CD14-positive monocyte (primary cell): ENCODE measurements at regions not wholly inside any gene's neighbourhood (a gene's known extent, or its start where the extent isn't known, plus 50 kb on each side); places are given as distances from the start of the nearest gene placed in this dataset.

Experiments
- DNase-seq, 3 donors: peaks; one replicate each; pipeline ENCODE4 v3.0.0-alpha.2; 2011 to 2022
- H2AFZ ChIP-seq: 2 replicates; pipeline ENCODE4 v1.6.0; 2012; ENCODE audit warnings: mild to moderate bottlenecking, low read depth, low read length, inconsistent platforms; ENCODE audit not compliant: insufficient read depth, poor library complexity, severe bottlenecking
- H3K27ac ChIP-seq, 2 donors: 1 replicate in 1 of 2; 2 replicates in 1 of 2; pipeline ENCODE4 v1.5.1; 2012 to 2013; ENCODE audit warnings: low read length in 2 of 2, control low read depth in 1 of 2, inconsistent platforms in 1 of 2, low read depth in 1 of 2, mild to moderate bottlenecking in 1 of 2
- H3K27me3 ChIP-seq, 2 donors: one replicate each; pipeline versions ENCODE4 v1.6.0 to v1.6.1; 2011 to 2013; ENCODE audit warnings: low read length in 2 of 2; ENCODE audit not compliant: control insufficient read depth in 2 of 2, insufficient read depth in 2 of 2
- H3K36me3 ChIP-seq, 2 donors: replicated peaks in 1 of 2; 1 replicate in 1 of 2; 2 replicates in 1 of 2; pipeline versions ENCODE4 v1.5.1 to v1.6.1; 2012 to 2013; ENCODE audit warnings: low read length in 2 of 2, control low read depth in 1 of 2, inconsistent platforms in 1 of 2, mild to moderate bottlenecking in 1 of 2; ENCODE audit not compliant: insufficient read depth in 2 of 2, control insufficient read depth in 1 of 2
- H3K4me1 ChIP-seq, 2 donors: 1 replicate in 1 of 2; 2 replicates in 1 of 2; pipeline versions ENCODE4 v1.5.1 to v1.6.1; 2012 to 2013; ENCODE audit warnings: low read length in 2 of 2, control low read depth in 1 of 2, inconsistent platforms in 1 of 2, mild to moderate bottlenecking in 1 of 2, moderate library complexity in 1 of 2; ENCODE audit not compliant: insufficient read depth in 2 of 2, control insufficient read depth in 1 of 2
- H3K4me2 ChIP-seq: replicated peaks from 2 replicates; pipeline ENCODE3; 2012; ENCODE audit warnings: low read length, moderate library complexity, mild to moderate bottlenecking; ENCODE audit not compliant: poor library complexity, severe bottlenecking; ENCODE audit errors: extremely low read depth
- H3K4me3 ChIP-seq, 3 experiments: fragments of 200-600 bp in 1 of 3; sonication (generic) in 1 of 3; replicated peaks in 1 of 3; 1 replicate in 2 of 3; 2 replicates in 1 of 3; pipeline ENCODE4 v1.5.1; 2011 to 2013; ENCODE audit warnings: low read length in 3 of 3, mild to moderate bottlenecking in 3 of 3, control low read depth in 2 of 3, low read depth in 2 of 3, inconsistent platforms in 1 of 3, moderate library complexity in 1 of 3
- H3K79me2 ChIP-seq: 2 replicates; pipeline ENCODE4 v1.6.0; 2012; ENCODE audit warnings: mild to moderate bottlenecking, control low read depth, inconsistent platforms, low read length, moderate library complexity; ENCODE audit not compliant: insufficient read depth
- H3K9ac ChIP-seq: 2 replicates; pipeline ENCODE4 v1.6.0; 2017; ENCODE audit warnings: low read length, mild to moderate bottlenecking; ENCODE audit not compliant: insufficient read depth, poor library complexity, severe bottlenecking
- H3K9me3 ChIP-seq, 2 donors: replicated peaks in 1 of 2; 1 replicate in 1 of 2; 2 replicates in 1 of 2; pipeline versions ENCODE4 v1.5.1 to v1.6.1; 2012 to 2013; ENCODE audit warnings: low read length in 2 of 2, control low read depth in 1 of 2; ENCODE audit not compliant: control insufficient read depth in 1 of 2, insufficient read depth in 1 of 2
- H4K20me1 ChIP-seq: 2 replicates; pipeline ENCODE4 v1.6.0; 2012; ENCODE audit warnings: mild to moderate bottlenecking, low read length, control low read depth, moderate library complexity; ENCODE audit not compliant: insufficient read depth
- H3K27ac Mint-ChIP-seq, 7 donors: one replicate each; pipeline ENCODE4 v1.8.0; 2020; ENCODE audit warnings: mild to moderate bottlenecking in 7 of 7, mixed read lengths in 7 of 7, moderate library complexity in 6 of 7, inconsistent platforms in 2 of 7
- H3K27me3 Mint-ChIP-seq, 3 donors: one replicate each; pipeline ENCODE4 v1.8.0; 2021 to 2022; ENCODE audit warnings: low read depth in 3 of 3, mild to moderate bottlenecking in 3 of 3, mixed read lengths in 3 of 3, moderate library complexity in 3 of 3, inconsistent platforms in 1 of 3
- H3K36me3 Mint-ChIP-seq, 2 donors: one replicate each; pipeline ENCODE4 v1.8.0; 2020; ENCODE audit warnings: mixed read lengths in 2 of 2, inconsistent platforms in 1 of 2, mild to moderate bottlenecking in 1 of 2
- H3K4me1 Mint-ChIP-seq: one replicate; pipeline ENCODE4 v1.8.0; 2020; ENCODE audit warnings: mild to moderate bottlenecking, mixed read lengths
- H3K4me3 Mint-ChIP-seq, 2 donors: one replicate each; pipeline ENCODE4 v1.8.0; 2020; ENCODE audit warnings: mild to moderate bottlenecking in 2 of 2, mixed read lengths in 2 of 2, moderate library complexity in 1 of 2
- H3K9me3 Mint-ChIP-seq, 7 donors: one replicate each; pipeline ENCODE4 v1.8.0; 2020 to 2022; ENCODE audit warnings: mixed read lengths in 7 of 7, mild to moderate bottlenecking in 6 of 7, moderate library complexity in 6 of 7, inconsistent platforms in 2 of 7
- CTCF ChIP-seq: fragments of 200-600 bp; IDR thresholded peaks from one replicate; pipeline ENCODE4 v1.8.0; 2022; ENCODE audit warnings: antibody characterized with exemption, mild to moderate bottlenecking
- WGBS: methylation state at CpG from one replicate; pipeline ENCODE4 v1.1.5; 2013; ENCODE audit warnings: missing lambda C conversion rate; ENCODE audit not compliant: insufficient coverage; 5-methylcytosine and 5-hydroxymethylcytosine counted together
- intact Hi-C, 2 donors: fragments of 100-400 bp; cut with micrococcal nuclease; formaldehyde crosslinking; loops; one replicate each; pipeline versions ENCODE4 v1.15.0 to v1.15.1; 2023

- peaks cover 0 to 14% (median 5%) of the 10 kb centered on the region in 7 donors for H3K9me3 Mint-ChIP-seq
- H3K4me3 Mint-ChIP-seq = no peak overlapping the region
- no peaks in the 10 kb centered on the region for H3K27me3 Mint-ChIP-seq
- DNase-seq = no peak
- no peaks in the 10 kb centered on the region for H3K79me2 ChIP-seq
- intact Hi-C loops = no loop called here
- H3K4me1 Mint-ChIP-seq = no peaks in the 10 kb centered on the region
- H2AFZ ChIP-seq = no peak overlapping the region
- no peak overlapping the region for H3K9ac ChIP-seq
- no peaks in the 10 kb centered on the region for H3K36me3 Mint-ChIP-seq
- no peaks in the 10 kb centered on the region for H3K4me1 ChIP-seq
- peaks cover 0 to 6% of the 10 kb centered on the region in 2 donors for H3K9me3 ChIP-seq
- no peaks in the 10 kb centered on the region for H4K20me1 ChIP-seq
- no peak overlapping the region for H3K4me2 ChIP-seq
- H3K27ac ChIP-seq = no peak overlapping the region
- H3K4me3 ChIP-seq = no peak overlapping the region
- no peak for TF ChIP-seq CTCF
- no peaks in the 10 kb centered on the region for H3K36me3 ChIP-seq
- H3K27me3 ChIP-seq = no peaks in the 10 kb centered on the region
- H3K27ac Mint-ChIP-seq = no peak overlapping the region
- no CpG with 5 or more reads among the region's 2 CpGs for WGBS
These were observed 447.6 kb downstream of the TOX3 start for GRCh38 chr16:52099382-52099781.

- no peaks in the 10 kb centered on the region for H3K36me3 Mint-ChIP-seq
- 65% methylated on average over 2 of the region's 3 CpGs for WGBS
- no peak for DNase-seq
- Histone ChIP-seq H3K4me3 (no peak overlapping the region), H3K9me3 (no peaks in the 10 kb centered on the region), H3K4me2 (no peak overlapping the region), H3K27ac (no peak overlapping the region), H3K36me3 (no peaks in the 10 kb centered on the region), H3K79me2 (no peaks in the 10 kb centered on the region), H4K20me1 (no peaks in the 10 kb centered on the region), H2AFZ (no peak overlapping the region), H3K4me1 (no peaks in the 10 kb centered on the region), H3K9ac (no peak overlapping the region), H3K27me3 (no peaks in the 10 kb centered on the region)
- H3K27me3 Mint-ChIP-seq = no peaks in the 10 kb centered on the region
- intact Hi-C loops = no loop called here
- H3K27ac Mint-ChIP-seq = peak overlapping the region in 1 of 7 donors; percentile 5
- H3K4me3 Mint-ChIP-seq = no peak overlapping the region
- TF ChIP-seq CTCF = no peak
- H3K9me3 Mint-ChIP-seq = peaks cover 0 to 9% (median 2%) of the 10 kb centered on the region in 7 donors
- H3K4me1 Mint-ChIP-seq = no peaks in the 10 kb centered on the region
These were observed 451.5 kb downstream of the TOX3 start for GRCh38 chr16:52095471-52095870.
